Smooth muscle cell (in vitro differentiated cells): ENCODE measurements at regions not wholly inside any gene's neighbourhood (a gene's known extent, or its start where the extent isn't known, plus 50 kb on each side); places are given as distances from the start of the nearest gene placed in this dataset.

Experiments
- DNase-seq: peaks from one replicate; lab custom pipeline; 2025; ENCODE audit not compliant: unreplicated experiment; lab: John Stamatoyannopoulos, UW
- H2AFZ ChIP-seq: fragments of 200-600 bp; sonication (generic); 2 replicates; pipeline ENCODE4 v1.6.0; 2016; ENCODE audit warnings: antibody characterized with exemption, low read depth, mild to moderate bottlenecking
- H3F3A ChIP-seq: fragments of 200-600 bp; sonication (generic); 2 replicates; pipeline ENCODE4 v1.6.0; 2017; ENCODE audit warnings: antibody characterized with exemption, low read depth
- H3K27ac ChIP-seq: fragments of 200-600 bp; sonication (generic); 2 replicates; pipeline ENCODE4 v1.5.1; 2016; ENCODE audit warnings: low read depth, mild to moderate bottlenecking
- H3K27me3 ChIP-seq: fragments of 200-600 bp; sonication (generic); 2 replicates; pipeline ENCODE4 v1.6.1; 2016; ENCODE audit warnings: low read depth, mild to moderate bottlenecking
- H3K36me3 ChIP-seq: fragments of 200-600 bp; sonication (generic); 2 replicates; pipeline ENCODE4 v1.5.1; 2016; ENCODE audit warnings: low read depth
- H3K4me1 ChIP-seq: fragments of 200-600 bp; sonication (generic); 2 replicates; pipeline ENCODE4 v1.5.1; 2016; ENCODE audit warnings: low read depth
- H3K4me2 ChIP-seq: fragments of 200-600 bp; sonication (generic); 2 replicates; pipeline ENCODE4 v1.6.0; 2016; ENCODE audit warnings: mild to moderate bottlenecking
- H3K4me3 ChIP-seq: fragments of 200-600 bp; sonication (generic); 2 replicates; pipeline ENCODE4 v1.5.1; 2016; ENCODE audit warnings: mild to moderate bottlenecking
- H3K79me2 ChIP-seq: fragments of 200-600 bp; sonication (generic); 2 replicates; pipeline ENCODE4 v1.6.0; 2016; ENCODE audit warnings: low read depth, mild to moderate bottlenecking
- H3K9ac ChIP-seq: fragments of 200-600 bp; sonication (generic); 2 replicates; pipeline ENCODE4 v1.6.0; 2016; ENCODE audit warnings: low read depth
- H3K9me3 ChIP-seq: fragments of 200-600 bp; sonication (generic); replicated peaks from 2 replicates; pipeline ENCODE4 v1.5.1; 2016; ENCODE audit warnings: low read depth
- H4K20me1 ChIP-seq: fragments of 200-600 bp; sonication (generic); 2 replicates; pipeline ENCODE4 v1.6.0; 2016; ENCODE audit warnings: low read depth
- WGBS: methylation state at CpG from one replicate; pipeline ENCODE4 v1.1.7; 2016; ENCODE audit warnings: low lambda C conversion rate; 5-methylcytosine and 5-hydroxymethylcytosine counted together
- TF ChIP-seq, protein P1 (sequence below): fragments of 200-600 bp; sonication (generic); IDR thresholded peaks from 2 replicates; pipeline ENCODE4 v1.5.1; 2017; ENCODE audit warnings: borderline replicate concordance, mild to moderate bottlenecking, antibody characterized with exemption; ENCODE audit not compliant: insufficient read depth, poor library complexity, severe bottlenecking

- no peak overlapping the region for H2AFZ ChIP-seq
These were observed 433.7 kb downstream of the ENC1 start for GRCh38 chr5:74206579-74207550.

DNA sequence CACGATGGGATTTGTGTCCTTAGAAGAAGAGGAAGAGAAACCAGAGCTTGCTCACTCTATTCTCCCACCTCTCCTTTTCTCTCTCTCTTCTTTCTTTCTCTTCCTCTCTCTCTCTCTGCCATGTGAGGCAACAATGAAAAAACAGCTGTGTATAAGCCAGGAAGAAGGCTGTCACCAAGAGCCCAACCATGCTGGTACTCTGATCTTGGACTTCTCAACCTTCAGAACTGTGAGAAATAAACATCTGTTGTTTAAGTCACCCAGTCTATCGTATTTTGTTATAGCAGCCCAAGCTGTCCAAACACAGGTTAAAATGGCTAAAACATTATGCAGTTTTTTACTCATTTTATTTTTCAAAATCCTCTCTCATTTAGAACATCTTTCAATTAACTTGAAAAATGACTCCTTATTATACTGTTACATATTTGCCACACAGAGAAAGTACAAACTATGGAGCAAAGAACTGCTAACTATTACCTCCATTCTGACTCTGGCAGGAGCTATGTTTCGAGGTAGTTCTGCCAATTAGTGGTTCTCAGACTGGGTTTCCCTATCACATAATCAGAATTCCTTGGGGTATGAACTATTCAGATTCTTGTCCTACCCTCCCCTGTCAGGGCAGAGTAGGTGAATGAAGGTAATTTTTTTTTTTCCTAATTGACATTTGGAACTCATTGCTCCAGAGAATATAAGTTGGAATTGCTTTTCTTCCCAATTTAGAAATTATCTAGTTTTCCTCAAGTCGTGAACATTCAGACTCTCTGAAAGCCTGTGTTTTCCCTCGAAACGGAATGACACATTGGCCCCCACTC, 434.6 kb downstream of the ENC1 start:
- H3K9ac ChIP-seq, result no peak overlapping the region
- no peak overlapping the region for H3K27ac ChIP-seq
- H3K36me3 ChIP-seq, result no peaks in the 10 kb centered on the region
- peak overlapping the region; percentile 54 for H3K4me2 ChIP-seq
- H3K9me3 ChIP-seq, result no peaks in the 10 kb centered on the region
- 63% methylated on average over 6 of the region's 6 CpGs for WGBS
- peaks cover 10% of the 10 kb centered on the region for H3K4me1 ChIP-seq
- H3K27me3 ChIP-seq, result no peaks in the 10 kb centered on the region
- no peak overlapping the region for H3K4me3 ChIP-seq
- TF ChIP-seq, protein P1, sequence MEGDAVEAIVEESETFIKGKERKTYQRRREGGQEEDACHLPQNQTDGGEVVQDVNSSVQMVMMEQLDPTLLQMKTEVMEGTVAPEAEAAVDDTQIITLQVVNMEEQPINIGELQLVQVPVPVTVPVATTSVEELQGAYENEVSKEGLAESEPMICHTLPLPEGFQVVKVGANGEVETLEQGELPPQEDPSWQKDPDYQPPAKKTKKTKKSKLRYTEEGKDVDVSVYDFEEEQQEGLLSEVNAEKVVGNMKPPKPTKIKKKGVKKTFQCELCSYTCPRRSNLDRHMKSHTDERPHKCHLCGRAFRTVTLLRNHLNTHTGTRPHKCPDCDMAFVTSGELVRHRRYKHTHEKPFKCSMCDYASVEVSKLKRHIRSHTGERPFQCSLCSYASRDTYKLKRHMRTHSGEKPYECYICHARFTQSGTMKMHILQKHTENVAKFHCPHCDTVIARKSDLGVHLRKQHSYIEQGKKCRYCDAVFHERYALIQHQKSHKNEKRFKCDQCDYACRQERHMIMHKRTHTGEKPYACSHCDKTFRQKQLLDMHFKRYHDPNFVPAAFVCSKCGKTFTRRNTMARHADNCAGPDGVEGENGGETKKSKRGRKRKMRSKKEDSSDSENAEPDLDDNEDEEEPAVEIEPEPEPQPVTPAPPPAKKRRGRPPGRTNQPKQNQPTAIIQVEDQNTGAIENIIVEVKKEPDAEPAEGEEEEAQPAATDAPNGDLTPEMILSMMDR, result no peak
- no peak overlapping the region for H2AFZ ChIP-seq
- DNase-seq, result no peak
- no peaks in the 10 kb centered on the region for H3K79me2 ChIP-seq
- H4K20me1 ChIP-seq, result no peaks in the 10 kb centered on the region
- H3F3A ChIP-seq, result peaks cover 12% of the 10 kb centered on the region

More at GRCh38 chr5:74206579-74207550, 433.7 kb downstream of the ENC1 start:
- H3K9ac ChIP-seq, result no peak overlapping the region
- H3F3A ChIP-seq, result peaks cover 12% of the 10 kb centered on the region
- no peak overlapping the region for H3K4me2 ChIP-seq
- H3K4me1 ChIP-seq, result peaks cover 10% of the 10 kb centered on the region
- H3K79me2 ChIP-seq, result no peaks in the 10 kb centered on the region
- H4K20me1 ChIP-seq, result no peaks in the 10 kb centered on the region
- no peaks in the 10 kb centered on the region for H3K36me3 ChIP-seq
- 69% methylated on average over 12 of the region's 12 CpGs for WGBS
- DNase-seq, result no peak
- H3K27me3 ChIP-seq, result no peaks in the 10 kb centered on the region
- no peak overlapping the region for H3K4me3 ChIP-seq
- H3K27ac ChIP-seq, result peak overlapping the region; percentile 21
- TF ChIP-seq, protein P1, result no peak
- H3K9me3 ChIP-seq, result no peaks in the 10 kb centered on the region

DNA sequence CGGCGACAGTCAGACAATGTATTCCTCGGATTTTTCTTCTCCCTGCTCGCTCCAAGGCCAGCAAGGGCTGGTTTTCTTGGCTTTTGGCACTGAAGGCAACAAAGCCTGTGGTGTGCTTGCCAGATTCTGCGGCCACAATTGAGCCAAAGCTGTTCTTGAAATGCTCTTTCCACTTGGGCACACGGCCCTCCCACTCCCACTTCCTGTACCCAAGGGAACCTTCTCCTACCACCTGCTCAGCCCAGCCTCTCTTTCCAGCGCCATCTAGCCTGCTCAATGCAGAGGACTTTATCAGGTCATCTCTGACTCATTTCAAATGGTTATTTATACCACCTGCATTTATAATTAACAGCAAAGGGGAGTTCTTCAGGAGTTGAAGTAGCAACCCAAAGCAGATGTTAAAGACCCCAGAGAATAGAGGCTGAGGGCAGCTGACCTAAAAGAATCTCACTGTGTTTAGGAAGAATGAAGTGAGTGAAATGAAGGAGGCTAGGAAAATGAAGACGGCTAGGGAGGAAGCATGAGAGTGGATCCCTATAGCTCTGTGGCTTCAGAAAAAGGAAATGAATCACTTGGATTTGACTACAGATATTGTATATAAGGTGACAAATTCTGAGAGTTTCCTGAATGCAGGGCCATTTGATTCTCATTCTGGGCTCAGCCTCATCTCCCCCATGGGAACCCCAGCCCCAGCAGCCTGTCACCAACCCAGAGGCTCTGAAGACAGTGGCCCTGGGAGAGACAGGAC, 439.0 kb downstream of the ENC1 start:
- no peak for DNase-seq
- 85% methylated on average over 8 of the region's 8 CpGs for WGBS
- no peaks in the 10 kb centered on the region for H3K36me3 ChIP-seq
- no peak overlapping the region for H3K4me2 ChIP-seq
- no peak overlapping the region for H3K4me3 ChIP-seq
- H3K9ac ChIP-seq, result no peak overlapping the region
- no peaks in the 10 kb centered on the region for H3K27me3 ChIP-seq
- H4K20me1 ChIP-seq, result no peaks in the 10 kb centered on the region
- no peaks in the 10 kb centered on the region for H3K9me3 ChIP-seq
- peaks cover 10% of the 10 kb centered on the region for H3F3A ChIP-seq
- H3K27ac ChIP-seq, result no peak overlapping the region
- no peaks in the 10 kb centered on the region for H3K79me2 ChIP-seq
- TF ChIP-seq, protein P1, result no peak
- peaks cover 4% of the 10 kb centered on the region for H3K4me1 ChIP-seq
- H2AFZ ChIP-seq, result no peak overlapping the region
